GM12865 (cell line): ENCODE measurements at regions not wholly inside any gene's neighbourhood (a gene's known extent, or its start where the extent isn't known, plus 50 kb on each side); places are given as distances from the start of the nearest gene placed in this dataset.

Source experiments
- DNase-seq: peaks from one replicate; pipeline ENCODE4 v3.0.0; 2010; ENCODE audit warnings: low read depth
- H3K4me3 ChIP-seq: 2 replicates; pipeline ENCODE4 v1.5.1; 2011; ENCODE audit warnings: mild to moderate bottlenecking, low read depth, low read length, control low read depth
- CTCF ChIP-seq: IDR thresholded peaks from 2 replicates; pipeline ENCODE4 v1.5.1; 2011; ENCODE audit warnings: low read length, control low read depth, low read depth, inconsistent platforms; ENCODE audit not compliant: insufficient read depth; ENCODE audit errors: missing control alignments

GRCh38 chr6:51322505-51322904 is 503.8 kb downstream of the TFAP2B start:
- no peak overlapping the region for H3K4me3 ChIP-seq
- no peak for TF ChIP-seq CTCF
- no peak for DNase-seq

DNA sequence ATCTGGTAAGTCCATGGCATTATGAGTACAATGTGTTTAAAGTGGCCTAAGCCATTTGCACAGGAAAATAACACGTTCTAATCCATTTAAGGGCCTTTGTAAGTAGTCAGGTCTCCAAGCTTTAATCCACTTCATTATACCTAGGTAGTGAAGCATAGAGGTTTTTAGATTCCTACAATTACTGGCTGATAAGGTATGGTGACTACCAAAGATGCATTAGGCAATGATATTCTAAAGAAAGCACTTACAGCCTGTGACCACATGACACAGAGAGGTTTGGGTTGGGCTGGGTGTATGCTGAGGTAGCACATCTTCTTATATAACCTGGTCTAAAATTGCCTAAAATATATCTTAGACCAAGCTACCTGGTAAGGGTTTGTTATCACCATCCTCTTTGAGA is 504.4 kb downstream of the TFAP2B start:
- no peak overlapping the region for H3K4me3 ChIP-seq
- TF ChIP-seq CTCF = no peak
- no peak for DNase-seq

GRCh38 chr6:51330971-51331370 is 512.3 kb downstream of the TFAP2B start:
- TF ChIP-seq CTCF = no peak
- H3K4me3 ChIP-seq = no peak overlapping the region
- DNase-seq = no peak

DNA sequence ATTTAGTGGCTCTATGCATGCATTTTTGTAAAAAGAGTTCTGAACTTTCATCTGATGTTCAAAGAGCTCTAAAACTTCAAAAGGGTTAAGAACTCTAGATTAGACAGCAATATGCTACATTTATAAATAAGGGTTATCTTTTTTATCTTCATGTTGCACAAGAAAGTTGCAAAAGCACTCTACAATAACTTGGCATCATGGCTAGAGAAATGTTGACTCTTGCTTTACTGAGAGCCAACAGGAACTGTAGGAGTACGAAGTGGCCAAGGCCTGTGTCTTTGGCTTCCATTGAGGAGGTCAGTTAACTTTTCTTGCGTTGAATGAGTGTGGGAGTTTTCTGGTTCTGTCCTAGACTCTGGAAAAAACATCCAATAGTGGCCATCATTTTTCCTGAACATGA is 516.9 kb downstream of the TFAP2B start:
- DNase-seq = no peak
- TF ChIP-seq CTCF = no peak
- no peak overlapping the region for H3K4me3 ChIP-seq

GRCh38 chr6:51336185-51336584 is 517.5 kb downstream of the TFAP2B start:
- no peak for DNase-seq
- H3K4me3 ChIP-seq = no peak overlapping the region
- no peak for TF ChIP-seq CTCF

- DNase-seq = no peak
- no peak for TF ChIP-seq CTCF
- no peak overlapping the region for H3K4me3 ChIP-seq
These were observed 518.6 kb downstream of the TFAP2B start for GRCh38 chr6:51337277-51337676.

DNA sequence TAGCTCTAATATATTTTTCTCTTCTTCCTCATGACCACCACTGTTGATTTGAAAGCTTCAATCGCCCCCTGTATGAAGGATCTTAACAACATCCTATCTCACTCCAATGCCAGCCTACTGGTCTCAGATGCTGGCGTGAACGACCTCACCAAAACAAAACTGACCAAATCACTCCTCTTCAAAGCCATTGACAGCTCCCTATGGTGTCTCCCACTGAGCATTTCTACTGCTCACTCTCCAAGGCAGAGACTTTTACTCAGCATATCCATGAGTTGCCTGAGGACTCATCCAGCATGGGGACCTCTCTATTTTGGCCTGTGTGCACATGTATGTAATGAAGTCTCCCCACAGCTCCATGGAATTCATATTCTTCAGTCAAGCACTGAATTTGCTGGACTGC is 520.4 kb downstream of the TFAP2B start:
- no peak for DNase-seq
- no peak overlapping the region for H3K4me3 ChIP-seq
- TF ChIP-seq CTCF = no peak
